ENCODE measurements at regions not wholly inside any gene's neighbourhood (a gene's known extent, or its start where the extent isn't known, plus 50 kb on each side); places are given as distances from the start of the nearest gene placed in this dataset.

DNA sequence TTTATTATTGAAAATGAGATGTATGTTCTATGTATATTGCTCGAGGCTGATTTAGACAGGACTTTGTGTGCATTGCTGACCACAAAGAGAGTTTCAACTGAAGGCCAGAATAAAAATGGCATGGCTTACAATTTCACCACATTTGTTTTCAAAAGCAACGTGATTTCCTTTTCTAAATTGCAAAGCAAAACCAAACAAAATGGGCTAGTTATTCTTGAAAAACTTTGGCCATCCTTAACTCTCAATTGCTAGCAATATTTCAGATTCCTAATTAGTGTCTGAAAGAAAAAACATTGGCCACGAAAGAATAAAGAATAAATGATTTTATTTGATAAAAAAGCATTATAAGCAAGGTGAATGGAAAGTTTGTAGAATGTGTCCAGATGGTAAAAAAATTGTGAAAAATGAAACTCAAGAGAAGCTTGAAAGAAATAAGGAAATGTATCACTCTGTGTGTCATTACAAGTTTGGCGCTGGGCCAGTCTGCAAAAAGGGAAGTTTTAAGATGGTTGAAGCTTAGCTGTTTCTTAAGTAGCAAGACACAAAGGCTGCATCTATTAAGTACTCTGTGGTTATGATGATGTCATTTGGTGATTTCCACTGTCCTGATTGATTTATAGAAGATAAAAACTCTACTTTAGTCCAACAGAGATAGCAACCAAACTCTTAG is 89.2 kb upstream of the PRLR start:
- peak; percentile 34 for DNase-seq (ENCODE audit: low read depth)

DNA sequence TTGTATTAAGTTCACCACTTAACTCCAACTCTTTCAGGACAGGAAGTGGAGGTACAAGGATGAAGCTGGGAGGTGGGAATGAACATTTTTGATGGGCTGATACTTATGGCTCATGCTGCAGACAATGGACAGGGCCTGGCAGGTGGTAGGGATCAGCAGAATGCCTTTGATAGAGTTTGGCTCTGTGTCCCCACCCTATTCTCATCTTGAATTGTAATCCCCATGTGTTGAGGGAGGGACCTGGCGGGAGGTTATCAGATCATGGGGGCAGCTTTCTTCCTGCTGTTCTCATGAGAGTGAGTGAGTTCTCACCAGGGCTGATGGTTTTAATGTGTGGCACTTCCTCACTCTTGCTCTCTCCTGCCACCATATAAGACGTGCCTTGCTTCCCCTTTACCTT is 87.3 kb upstream of the PRLR start:
- no peak for DNase-seq (ENCODE audit: low read depth)

DNA sequence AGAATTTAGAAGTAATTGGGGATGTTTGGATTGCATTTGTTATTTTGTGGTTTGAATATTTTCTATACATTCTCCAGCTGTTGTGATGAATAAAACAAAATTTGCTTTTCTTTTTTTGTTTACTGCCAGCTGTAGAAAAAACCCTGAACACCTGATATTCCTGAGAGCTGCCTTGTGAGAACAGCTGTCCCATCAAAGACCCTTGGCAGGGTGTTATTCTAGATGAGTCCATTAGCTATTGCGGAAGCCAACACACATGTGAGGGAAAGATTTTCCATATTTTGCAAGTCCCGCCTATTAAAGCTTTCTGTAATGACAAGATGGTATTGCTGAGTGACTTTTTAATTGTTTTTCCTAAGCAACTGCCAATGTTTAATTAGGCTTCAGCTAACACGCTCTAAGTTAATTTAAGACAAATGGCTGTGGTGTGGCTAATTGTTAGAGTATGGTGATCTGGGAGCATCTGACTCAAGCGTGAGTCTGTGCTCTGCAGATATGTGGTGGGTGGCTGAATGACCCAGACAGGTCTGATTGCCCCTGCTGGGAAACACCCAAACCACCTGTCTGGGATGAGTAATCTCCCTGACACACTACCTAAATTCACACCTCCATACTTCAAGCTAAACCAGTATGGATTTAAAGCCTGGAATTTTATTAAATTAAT is 86.5 kb upstream of the PRLR start:
- DNase-seq (ENCODE audit: low read depth): no peak

DNA sequence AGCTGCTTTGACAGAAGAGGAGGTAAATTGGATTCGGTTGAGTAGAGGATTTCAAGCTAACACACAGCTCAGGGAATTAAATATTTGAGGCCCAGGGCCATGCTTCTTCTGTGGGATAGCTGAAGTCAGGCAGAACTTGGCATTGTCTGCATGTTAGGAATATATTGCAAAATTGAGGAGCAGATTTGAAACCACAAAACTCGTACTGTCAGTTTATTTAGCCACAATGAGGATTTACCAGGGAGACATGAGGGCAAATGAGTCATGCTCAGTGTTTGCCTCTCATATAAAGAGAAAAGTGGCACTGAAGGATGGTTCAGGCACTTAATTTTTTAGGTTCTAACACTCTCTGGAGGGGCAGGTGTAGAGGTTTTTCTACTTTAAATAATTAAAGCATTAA is 83.0 kb upstream of the PRLR start:
- DNase-seq (ENCODE audit: low read depth): peak; percentile 22

DNA sequence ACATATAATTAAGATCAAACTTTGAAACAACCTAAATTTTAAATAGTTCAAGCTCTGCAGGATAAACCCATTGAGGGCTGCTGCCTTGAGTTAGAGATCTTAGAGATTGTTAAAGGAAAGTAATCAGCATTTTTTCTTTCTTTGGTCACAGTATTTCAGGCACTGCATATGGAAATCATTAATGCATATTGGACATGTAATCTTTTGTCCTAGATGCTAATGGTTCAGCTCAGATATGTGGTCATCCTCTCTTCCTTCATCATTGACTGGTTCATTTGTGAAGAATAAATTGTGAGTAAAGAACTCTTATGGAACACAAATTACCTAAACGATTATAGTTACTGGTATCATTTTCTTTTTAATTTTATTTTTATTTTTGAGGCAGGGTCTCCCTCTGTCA is 82.0 kb upstream of the PRLR start:
- DNase-seq (ENCODE audit: low read depth): no peak

DNA sequence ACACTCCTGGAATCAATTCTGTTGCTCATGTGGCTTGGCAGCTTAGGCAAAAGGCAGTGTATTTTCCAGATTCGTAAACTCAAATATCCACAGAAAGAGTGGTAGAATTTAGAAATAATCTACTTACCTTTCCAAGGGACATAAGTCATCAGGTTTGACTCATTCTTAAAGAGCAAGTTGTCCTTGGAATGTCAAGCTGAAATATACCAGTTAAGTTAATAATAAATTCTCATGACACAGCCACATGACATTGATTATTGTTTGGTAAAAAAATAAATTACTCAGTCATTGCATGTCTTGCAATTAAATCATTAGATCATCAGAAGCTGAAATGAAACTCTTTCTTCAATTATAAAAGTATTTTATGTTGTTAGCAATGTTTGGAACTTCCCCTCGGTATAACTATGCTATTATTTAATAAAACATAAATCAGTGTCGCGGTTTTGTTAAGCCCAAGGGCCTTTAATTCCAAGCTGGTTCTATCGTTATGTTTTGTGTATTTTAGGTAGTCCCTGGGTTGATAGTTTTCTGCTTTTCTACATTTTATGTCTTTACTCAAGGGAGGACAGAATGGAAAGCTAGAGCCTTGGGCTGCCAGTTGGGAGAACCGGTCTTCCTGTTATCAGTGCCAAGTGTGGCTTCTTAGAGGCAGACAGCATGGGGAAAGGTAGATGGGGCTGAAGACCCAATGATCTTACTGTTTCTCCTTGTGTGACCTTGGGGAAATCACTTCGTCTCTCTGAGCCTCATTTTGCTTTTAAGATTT is 79.3 kb upstream of the PRLR start:
- no peak for DNase-seq (ENCODE audit: low read depth)

DNA sequence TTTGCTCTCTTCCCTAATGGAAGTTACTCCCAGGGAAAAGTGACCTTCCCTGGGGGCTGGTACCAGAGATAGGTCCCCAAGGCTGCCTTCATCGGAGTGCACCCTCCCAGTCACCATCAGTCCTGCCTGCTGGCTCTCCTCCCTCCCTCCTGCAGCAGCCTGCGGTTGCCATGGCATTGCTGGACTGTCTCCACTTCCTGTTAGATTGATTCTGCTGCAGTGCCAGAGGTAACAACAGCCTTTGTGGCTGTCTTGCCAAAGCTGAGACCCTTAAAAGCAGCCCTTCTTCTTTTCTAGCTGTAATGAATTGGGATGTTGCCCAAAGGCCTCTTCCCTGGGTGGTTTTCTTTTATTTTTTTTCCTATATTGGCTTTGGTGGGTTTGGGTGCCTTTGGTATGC is 78.1 kb upstream of the PRLR start:
- no peak for DNase-seq (ENCODE audit: low read depth)

DNA sequence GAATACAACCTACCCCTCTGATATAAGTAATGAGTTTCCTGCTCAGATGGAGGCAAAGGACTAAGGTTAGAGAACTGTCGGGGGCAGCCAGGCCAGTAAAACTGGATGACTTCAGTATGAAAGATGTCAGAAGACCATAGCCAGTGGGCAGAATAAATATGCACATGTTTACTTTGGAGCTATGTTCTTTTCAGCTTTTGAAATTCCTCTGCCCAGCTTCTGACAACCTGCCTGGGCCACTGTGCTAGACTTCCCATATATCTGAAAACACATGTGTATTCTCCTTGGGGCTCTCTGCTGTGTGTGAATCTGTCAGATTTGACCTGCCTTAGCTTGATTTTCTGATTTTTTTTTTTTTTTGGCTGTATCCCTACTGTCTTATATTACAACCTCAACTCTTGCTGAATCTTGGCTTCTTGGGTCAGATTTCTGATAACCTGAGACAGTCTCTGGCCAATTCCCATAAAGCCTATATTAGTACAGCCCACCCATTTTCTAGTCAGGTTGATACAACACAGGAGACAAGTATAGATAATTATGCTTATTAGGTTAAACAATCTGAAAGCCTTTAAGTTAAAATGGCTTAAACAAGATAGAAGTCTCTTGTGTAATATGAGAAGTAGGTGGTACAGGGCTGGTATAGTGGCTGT is 76.6 kb upstream of the PRLR start:
- no peak for DNase-seq (ENCODE audit: low read depth)

DNA sequence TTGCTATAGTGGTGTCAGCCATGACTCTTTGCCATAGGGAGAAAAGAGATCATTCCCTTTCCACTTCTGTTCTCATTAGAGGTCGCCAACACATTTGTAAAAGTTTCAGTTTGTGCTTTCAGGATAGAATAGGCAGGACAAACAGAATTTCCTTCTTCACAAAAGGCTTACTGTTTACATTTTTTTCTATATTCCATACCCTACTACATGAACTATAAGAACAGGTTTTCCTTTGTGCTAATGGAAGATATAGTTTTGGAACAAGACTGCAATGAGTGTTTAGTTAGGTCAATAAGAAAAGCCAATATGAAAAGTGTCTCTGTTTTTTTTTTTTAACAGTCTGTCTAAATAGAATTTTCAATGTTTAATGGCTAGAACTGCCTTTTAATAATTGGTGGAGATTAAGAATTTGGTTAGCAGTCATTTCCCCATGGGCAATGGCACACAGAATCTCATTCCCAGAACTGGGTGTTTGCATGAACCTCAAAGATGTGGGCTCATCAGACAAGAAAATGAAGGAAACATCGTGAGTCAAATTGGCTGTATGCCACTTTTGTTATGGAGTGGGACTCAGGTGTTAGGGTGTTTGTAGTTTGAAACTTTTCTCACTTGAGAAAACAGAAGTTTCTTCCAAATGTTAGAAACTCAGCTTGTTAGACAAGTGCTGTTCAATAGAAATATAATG is 75.2 kb upstream of the PRLR start:
- no peak for DNase-seq (ENCODE audit: low read depth)

DNA sequence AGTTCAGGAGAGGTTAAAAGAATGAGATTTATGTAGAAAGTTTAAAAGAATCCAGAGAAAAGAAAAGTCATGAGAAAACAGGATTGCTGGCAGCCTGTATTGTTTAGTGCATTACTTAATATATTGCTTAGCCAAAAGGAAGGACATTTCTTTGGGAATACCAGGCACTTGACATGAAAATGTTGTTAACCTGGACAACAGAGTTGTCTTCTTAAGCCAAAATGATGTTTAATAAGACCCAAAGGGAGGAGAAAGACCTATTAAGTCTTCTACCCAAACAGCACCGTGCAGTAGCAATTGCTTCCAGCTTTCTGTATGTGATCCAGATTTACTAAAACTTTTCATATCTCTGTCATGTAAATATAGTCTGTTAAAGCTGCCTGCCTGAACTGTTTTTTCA is 74.0 kb upstream of the PRLR start:
- DNase-seq (ENCODE audit: low read depth): no peak

DNA sequence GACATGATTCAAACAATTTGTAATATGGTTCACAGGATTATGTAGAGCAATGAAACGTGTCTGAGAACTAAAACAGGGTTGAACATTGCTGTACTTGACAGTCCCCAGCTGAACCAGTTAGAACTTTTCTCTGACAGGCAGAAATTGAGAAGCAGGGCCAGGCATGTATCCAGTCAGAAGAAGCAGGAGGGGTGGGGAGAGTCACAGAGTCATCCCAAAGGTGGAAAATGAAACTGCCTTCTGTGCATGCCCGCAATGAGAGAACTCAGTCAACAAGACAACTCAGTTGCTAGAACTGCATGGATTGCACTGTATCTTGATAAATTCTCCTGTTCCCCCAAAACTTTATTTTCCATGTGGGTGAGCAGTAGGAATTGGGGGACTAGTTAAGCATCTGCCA is 72.9 kb upstream of the PRLR start:
- no peak for DNase-seq (ENCODE audit: low read depth)

DNA sequence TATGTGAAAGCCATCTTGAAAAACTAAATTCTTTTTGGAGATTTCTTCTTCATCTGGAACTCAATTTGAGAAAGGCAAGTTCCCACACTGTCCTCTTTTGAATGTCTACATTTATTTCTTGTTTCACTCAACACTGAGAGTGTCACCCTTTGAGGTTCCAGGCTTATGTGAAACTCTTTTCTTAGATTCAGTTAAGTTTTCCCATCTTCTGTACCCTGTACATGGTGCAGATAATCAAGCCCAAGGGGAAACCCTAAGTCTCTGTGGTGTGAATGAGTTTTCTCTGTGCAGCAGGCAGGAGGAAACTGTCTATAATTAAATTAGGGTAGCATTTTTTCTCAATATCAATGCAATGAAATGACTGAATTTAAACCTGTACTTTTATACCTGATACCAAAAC is 72.3 kb upstream of the PRLR start:
- DNase-seq (ENCODE audit: low read depth): no peak

DNA sequence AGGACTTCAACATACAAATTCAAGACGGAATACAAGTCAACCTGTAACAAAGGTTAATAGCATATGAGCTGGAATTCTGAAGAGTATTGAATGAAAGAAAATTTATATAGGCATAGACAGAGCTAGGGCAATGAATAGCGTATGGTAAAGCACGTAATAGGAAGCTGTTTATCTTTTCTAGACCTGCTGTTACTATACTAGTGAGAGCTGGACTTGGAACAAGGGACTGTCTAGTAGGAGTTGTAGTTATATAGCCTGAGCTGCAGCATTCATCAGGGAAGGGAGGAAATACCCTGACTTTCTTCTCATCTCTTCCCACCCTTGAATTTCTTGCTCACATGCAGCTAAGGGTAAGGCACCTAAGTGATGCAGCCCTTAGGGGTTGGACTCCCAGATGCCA is 67.5 kb upstream of the PRLR start:
- no peak for DNase-seq (ENCODE audit: low read depth)

DNA sequence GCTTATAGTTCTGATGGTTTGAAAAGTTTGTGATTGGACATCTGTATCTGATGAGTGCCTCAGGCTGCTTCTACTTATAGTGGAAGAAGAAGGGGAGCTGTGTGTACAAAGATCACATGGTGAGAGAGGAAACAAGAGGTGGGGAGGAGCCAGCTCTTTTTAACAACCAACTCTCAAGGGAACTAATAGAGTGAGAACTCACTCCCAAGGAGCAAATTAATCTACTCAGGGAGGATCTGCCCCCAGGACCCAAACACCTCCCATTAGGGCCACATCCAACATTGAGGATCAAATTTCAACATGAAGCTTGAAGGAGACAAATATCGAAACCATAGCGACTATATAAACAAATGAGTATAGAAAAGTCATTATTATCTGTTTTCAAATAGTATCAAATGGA is 64.7 kb upstream of the PRLR start:
- no peak for DNase-seq (ENCODE audit: low read depth)

DNA sequence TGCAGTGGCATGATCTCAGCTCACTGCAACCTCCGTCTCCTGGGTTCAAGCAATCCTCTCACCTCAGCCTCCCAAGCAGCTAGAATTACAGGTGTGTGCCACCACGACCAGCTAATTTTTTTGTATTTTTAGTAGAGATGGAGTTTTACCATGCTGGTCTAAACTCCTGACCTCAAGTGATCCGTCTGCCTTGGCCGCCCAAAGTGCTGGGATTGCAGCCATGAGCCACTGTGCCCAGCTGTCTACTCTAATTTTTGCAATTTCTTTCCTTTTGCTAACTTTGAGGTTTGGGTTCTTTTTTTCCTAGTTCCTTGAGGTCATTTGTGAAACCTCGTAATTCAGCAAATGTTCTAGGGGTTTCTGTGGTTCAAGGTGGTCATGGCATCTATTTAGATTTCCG is 63.7 kb upstream of the PRLR start:
- no peak for DNase-seq (ENCODE audit: low read depth)

DNA sequence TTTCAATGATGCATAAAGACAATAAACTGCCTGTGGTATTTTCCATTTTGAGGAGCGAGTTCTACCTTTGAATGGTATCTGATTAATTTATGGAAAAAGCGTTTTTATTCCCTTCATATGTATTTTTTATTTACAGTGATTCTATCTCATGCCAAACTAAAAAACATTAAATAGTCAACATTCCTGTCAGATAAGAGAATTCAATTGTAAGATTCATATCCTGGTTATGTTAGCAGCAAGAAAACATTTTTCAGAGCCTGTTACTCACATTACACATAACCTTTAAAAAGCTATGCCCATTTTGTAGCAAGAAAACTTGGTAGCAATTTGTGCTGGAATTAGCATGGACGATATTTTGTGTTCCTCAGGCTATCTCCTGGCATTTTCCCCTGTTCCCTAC is 55.1 kb upstream of the PRLR start:
- DNase-seq (ENCODE audit: low read depth): no peak

DNA sequence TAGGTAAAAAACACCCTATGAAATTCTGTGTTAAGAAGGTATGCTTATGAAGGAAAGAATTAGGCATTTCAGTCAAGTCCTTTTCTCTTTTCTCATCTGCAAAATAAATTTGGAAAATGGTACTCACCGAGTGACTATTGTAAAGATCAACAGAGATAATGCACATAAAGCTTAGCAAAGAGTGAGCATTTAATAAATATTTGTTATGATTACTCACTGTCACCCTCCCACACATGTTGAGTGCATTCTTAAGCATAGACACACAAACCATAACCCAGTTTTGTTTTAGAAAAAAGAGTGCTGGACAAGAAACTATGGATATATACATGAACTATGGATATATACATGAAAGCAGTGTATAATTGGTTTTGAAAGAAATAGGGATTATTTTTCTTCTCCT is 54.7 kb upstream of the PRLR start:
- DNase-seq (ENCODE audit: low read depth): no peak

DNA sequence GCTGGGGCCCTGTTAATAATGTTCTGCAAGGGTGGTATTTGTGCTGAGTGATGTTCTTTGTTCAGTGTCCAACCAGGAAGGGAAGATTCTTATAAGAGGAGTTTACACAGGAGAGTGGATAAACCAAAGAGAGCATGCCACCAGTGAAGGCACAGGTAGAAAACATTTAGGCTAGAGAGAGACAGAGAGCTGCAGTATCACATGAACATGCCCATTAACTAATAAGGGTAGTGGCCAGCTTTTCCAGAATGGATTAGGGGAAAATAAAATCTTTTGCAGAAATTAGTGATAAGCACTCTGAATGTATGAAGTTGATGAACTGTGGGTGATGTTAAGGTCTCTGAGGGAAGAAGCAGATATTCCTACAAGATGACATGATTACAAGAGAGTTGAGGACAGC is 54.1 kb upstream of the PRLR start:
- no peak for DNase-seq (ENCODE audit: low read depth)

DNA sequence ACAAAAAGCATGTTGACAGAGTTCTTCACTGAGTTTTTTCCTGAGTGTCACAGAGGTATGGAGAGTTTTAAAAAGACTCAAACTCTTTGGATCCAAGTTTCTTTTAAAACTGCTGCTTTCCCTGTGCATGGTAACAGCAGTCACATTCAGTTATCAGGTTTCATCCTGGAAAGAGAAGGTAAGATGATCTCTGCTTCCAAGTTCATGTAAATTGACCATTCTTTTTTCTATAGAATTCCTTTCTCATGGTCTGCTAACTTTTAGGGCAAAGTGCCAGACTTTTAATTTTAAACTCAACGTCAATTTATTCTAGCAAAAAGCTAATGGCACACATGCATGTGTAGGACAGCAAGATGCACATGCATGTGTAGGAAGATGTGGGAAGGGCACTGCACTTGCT is 52.5 kb upstream of the PRLR start:
- no peak for DNase-seq (ENCODE audit: low read depth)

DNA sequence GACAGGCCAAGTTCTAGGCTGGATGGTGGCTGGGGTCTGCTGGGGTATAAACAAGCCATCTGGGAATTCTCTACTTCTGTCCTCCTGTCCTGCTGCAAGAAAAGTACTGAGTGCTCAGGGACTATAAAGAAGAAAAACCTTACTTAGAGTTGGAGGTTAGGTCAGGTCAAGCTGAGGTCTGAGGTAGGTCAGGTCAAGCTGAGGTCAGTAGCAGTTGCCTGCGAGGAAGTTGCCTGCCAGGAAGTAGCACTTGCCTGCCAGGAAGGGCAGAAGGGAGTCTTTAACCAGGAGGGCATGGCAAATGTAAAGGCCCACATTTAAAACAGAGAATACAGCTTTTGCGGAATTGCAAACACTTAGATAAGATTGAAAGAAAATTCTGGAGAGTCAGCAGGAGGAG is 51.3 kb upstream of the PRLR start:
- no peak for DNase-seq (ENCODE audit: low read depth)

All from HS-27A (cell line).